ENCODE measurements at regions not wholly inside any gene's neighbourhood (a gene's known extent, or its start where the extent isn't known, plus 50 kb on each side); places are given as distances from the start of the nearest gene placed in this dataset.

DNA sequence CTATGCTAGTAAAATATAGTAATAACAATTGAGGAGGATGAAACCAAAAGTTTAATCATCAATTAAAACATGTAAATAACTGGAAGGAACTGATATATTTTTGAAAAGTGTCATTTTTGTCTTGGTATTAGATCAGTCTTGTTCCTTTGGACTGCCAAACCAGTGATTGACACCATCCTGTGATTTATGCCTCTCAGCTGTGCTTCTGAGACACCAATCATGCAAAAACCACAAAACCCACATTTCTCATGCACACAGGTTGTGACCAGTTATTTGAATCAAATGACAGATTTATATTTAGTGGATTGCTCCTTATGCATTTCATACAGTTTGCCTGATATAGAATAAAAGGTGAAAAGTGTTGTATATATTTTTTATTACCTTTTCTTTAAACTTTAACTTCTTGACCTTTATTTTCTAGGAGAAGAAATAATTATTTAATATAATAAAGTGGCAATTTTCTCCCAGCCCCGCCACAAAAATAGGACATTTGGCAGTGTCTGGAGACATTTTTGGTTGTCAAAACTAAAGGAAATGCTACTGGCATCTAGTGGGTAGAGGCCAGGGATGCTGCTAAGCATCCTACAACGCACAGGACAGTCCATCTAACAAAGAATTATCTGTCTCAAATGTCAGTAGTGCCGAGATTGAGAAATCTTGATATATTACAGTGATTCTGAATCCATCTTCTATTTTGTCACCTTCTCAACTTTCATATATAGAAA lies 383.6 kb downstream of the BCKDHB start (continued):
- TF ChIP-seq, protein P1, sequence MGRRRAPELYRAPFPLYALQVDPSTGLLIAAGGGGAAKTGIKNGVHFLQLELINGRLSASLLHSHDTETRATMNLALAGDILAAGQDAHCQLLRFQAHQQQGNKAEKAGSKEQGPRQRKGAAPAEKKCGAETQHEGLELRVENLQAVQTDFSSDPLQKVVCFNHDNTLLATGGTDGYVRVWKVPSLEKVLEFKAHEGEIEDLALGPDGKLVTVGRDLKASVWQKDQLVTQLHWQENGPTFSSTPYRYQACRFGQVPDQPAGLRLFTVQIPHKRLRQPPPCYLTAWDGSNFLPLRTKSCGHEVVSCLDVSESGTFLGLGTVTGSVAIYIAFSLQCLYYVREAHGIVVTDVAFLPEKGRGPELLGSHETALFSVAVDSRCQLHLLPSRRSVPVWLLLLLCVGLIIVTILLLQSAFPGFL (CRISPR knock-in tag; IDR thresholded peaks at IDR 0.05; ENCODE audit: borderline replicate concordance) = no peak
- TF ChIP-seq, protein P2, sequence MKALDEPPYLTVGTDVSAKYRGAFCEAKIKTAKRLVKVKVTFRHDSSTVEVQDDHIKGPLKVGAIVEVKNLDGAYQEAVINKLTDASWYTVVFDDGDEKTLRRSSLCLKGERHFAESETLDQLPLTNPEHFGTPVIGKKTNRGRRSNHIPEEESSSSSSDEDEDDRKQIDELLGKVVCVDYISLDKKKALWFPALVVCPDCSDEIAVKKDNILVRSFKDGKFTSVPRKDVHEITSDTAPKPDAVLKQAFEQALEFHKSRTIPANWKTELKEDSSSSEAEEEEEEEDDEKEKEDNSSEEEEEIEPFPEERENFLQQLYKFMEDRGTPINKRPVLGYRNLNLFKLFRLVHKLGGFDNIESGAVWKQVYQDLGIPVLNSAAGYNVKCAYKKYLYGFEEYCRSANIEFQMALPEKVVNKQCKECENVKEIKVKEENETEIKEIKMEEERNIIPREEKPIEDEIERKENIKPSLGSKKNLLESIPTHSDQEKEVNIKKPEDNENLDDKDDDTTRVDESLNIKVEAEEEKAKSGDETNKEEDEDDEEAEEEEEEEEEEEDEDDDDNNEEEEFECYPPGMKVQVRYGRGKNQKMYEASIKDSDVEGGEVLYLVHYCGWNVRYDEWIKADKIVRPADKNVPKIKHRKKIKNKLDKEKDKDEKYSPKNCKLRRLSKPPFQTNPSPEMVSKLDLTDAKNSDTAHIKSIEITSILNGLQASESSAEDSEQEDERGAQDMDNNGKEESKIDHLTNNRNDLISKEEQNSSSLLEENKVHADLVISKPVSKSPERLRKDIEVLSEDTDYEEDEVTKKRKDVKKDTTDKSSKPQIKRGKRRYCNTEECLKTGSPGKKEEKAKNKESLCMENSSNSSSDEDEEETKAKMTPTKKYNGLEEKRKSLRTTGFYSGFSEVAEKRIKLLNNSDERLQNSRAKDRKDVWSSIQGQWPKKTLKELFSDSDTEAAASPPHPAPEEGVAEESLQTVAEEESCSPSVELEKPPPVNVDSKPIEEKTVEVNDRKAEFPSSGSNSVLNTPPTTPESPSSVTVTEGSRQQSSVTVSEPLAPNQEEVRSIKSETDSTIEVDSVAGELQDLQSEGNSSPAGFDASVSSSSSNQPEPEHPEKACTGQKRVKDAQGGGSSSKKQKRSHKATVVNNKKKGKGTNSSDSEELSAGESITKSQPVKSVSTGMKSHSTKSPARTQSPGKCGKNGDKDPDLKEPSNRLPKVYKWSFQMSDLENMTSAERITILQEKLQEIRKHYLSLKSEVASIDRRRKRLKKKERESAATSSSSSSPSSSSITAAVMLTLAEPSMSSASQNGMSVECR (CRISPR knock-in tag; IDR thresholded peaks at IDR 0.05; ENCODE audit: borderline replicate concordance) = no peak
- TF ChIP-seq OVOL2 (CRISPR knock-in tag; IDR thresholded peaks at IDR 0.05; ENCODE audit: borderline replicate concordance) = no peak
- TF ChIP-seq NFYB (CRISPR knock-in tag; conservative IDR thresholded peaks at IDR 0.05; ENCODE audit: low read depth) = no peak
- TF ChIP-seq CBFB (CRISPR knock-in tag; IDR thresholded peaks at IDR 0.05; ENCODE audit: low read depth) = no peak
- TF ChIP-seq, protein P3, sequence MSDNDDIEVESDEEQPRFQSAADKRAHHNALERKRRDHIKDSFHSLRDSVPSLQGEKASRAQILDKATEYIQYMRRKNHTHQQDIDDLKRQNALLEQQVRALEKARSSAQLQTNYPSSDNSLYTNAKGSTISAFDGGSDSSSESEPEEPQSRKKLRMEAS (CRISPR knock-in tag; IDR thresholded peaks at IDR 0.05) = no peak
- TF ChIP-seq, protein P4, sequence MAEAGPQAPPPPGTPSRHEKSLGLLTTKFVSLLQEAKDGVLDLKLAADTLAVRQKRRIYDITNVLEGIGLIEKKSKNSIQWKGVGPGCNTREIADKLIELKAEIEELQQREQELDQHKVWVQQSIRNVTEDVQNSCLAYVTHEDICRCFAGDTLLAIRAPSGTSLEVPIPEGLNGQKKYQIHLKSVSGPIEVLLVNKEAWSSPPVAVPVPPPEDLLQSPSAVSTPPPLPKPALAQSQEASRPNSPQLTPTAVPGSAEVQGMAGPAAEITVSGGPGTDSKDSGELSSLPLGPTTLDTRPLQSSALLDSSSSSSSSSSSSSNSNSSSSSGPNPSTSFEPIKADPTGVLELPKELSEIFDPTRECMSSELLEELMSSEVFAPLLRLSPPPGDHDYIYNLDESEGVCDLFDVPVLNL (CRISPR knock-in tag; IDR thresholded peaks at IDR 0.05; ENCODE audit: borderline replicate concordance, low read depth) = no peak

DNA sequence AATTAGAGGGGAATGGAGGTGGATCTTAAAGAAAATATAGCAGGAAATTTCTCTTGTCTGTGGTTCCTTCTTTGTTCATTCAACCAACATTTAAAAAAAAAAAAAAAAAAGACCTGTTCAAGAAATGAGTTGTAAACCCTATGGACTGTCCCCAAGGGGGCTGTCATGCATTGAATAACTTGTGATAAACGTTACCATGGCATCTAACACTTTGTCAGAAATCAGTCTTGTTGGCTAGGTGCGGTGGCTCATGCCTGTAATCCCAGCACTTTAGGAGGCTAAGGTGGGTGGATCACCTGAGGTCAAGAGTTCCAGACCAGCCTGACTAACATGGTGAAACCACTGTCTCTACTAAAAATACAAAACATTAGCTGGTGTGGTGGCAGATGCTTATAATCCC lies 381.7 kb downstream of the BCKDHB start:
- Mint-ChIP-seq H3K27me3 (ENCODE audit: low read depth) (no peaks in the 10 kb centered on the region), H3K9me3 (peaks cover 8% of the 10 kb centered on the region), H3K4me3 (no peak overlapping the region), H3K27ac (no peak overlapping the region), H3K4me1 (peaks cover 18% of the 10 kb centered on the region), H3K36me3 (peaks cover 2% of the 10 kb centered on the region; the same call in 1 of the 2 replicates)
- ChIA-PET POLR2A (no interaction called here), CTCF (no interaction called here)
- DNase-seq (ENCODE audit: low spot score) (no peak), ATAC-seq (no peak)
- TF ChIP-seq ZNF423 (CRISPR knock-in tag; IDR thresholded peaks at IDR 0.05) = no peak
- TF ChIP-seq, protein P1 (CRISPR knock-in tag; IDR thresholded peaks at IDR 0.05; ENCODE audit: borderline replicate concordance) = no peak
- no peak for TF ChIP-seq ESRRA (CRISPR knock-in tag; IDR thresholded peaks at IDR 0.05; ENCODE audit: borderline replicate concordance)
- TF ChIP-seq, protein P5, sequence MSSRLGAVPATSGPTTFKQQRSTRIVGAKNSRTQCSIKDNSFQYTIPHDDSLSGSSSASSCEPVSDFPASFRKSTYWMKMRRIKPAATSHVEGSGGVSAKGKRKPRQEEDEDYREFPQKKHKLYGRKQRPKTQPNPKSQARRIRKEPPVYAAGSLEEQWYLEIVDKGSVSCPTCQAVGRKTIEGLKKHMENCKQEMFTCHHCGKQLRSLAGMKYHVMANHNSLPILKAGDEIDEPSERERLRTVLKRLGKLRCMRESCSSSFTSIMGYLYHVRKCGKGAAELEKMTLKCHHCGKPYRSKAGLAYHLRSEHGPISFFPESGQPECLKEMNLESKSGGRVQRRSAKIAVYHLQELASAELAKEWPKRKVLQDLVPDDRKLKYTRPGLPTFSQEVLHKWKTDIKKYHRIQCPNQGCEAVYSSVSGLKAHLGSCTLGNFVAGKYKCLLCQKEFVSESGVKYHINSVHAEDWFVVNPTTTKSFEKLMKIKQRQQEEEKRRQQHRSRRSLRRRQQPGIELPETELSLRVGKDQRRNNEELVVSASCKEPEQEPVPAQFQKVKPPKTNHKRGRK (CRISPR knock-in tag; IDR thresholded peaks at IDR 0.05; ENCODE audit: borderline replicate concordance) = no peak
- TF ChIP-seq, protein P6, sequence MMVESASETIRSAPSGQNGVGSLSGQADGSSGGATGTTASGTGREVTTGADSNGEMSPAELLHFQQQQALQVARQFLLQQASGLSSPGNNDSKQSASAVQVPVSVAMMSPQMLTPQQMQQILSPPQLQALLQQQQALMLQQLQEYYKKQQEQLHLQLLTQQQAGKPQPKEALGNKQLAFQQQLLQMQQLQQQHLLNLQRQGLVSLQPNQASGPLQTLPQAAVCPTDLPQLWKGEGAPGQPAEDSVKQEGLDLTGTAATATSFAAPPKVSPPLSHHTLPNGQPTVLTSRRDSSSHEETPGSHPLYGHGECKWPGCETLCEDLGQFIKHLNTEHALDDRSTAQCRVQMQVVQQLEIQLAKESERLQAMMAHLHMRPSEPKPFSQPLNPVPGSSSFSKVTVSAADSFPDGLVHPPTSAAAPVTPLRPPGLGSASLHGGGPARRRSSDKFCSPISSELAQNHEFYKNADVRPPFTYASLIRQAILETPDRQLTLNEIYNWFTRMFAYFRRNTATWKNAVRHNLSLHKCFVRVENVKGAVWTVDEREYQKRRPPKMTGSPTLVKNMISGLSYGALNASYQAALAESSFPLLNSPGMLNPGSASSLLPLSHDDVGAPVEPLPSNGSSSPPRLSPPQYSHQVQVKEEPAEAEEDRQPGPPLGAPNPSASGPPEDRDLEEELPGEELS (CRISPR knock-in tag; IDR thresholded peaks at IDR 0.05) = no peak
- no peak for TF ChIP-seq ZNF416 (CRISPR knock-in tag; IDR thresholded peaks at IDR 0.05)
- TF ChIP-seq, protein P7, sequence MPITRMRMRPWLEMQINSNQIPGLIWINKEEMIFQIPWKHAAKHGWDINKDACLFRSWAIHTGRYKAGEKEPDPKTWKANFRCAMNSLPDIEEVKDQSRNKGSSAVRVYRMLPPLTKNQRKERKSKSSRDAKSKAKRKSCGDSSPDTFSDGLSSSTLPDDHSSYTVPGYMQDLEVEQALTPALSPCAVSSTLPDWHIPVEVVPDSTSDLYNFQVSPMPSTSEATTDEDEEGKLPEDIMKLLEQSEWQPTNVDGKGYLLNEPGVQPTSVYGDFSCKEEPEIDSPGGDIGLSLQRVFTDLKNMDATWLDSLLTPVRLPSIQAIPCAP (CRISPR knock-in tag; IDR thresholded peaks at IDR 0.05) = no peak
- TF ChIP-seq, protein P8, sequence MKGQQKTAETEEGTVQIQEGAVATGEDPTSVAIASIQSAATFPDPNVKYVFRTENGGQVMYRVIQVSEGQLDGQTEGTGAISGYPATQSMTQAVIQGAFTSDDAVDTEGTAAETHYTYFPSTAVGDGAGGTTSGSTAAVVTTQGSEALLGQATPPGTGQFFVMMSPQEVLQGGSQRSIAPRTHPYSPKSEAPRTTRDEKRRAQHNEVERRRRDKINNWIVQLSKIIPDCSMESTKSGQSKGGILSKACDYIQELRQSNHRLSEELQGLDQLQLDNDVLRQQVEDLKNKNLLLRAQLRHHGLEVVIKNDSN (CRISPR knock-in tag; IDR thresholded peaks at IDR 0.05) = no peak
- TF ChIP-seq, protein P9, sequence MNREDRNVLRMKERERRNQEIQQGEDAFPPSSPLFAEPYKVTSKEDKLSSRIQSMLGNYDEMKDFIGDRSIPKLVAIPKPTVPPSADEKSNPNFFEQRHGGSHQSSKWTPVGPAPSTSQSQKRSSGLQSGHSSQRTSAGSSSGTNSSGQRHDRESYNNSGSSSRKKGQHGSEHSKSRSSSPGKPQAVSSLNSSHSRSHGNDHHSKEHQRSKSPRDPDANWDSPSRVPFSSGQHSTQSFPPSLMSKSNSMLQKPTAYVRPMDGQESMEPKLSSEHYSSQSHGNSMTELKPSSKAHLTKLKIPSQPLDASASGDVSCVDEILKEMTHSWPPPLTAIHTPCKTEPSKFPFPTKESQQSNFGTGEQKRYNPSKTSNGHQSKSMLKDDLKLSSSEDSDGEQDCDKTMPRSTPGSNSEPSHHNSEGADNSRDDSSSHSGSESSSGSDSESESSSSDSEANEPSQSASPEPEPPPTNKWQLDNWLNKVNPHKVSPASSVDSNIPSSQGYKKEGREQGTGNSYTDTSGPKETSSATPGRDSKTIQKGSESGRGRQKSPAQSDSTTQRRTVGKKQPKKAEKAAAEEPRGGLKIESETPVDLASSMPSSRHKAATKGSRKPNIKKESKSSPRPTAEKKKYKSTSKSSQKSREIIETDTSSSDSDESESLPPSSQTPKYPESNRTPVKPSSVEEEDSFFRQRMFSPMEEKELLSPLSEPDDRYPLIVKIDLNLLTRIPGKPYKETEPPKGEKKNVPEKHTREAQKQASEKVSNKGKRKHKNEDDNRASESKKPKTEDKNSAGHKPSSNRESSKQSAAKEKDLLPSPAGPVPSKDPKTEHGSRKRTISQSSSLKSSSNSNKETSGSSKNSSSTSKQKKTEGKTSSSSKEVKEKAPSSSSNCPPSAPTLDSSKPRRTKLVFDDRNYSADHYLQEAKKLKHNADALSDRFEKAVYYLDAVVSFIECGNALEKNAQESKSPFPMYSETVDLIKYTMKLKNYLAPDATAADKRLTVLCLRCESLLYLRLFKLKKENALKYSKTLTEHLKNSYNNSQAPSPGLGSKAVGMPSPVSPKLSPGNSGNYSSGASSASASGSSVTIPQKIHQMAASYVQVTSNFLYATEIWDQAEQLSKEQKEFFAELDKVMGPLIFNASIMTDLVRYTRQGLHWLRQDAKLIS (CRISPR knock-in tag; IDR thresholded peaks at IDR 0.05; ENCODE audit: borderline replicate concordance) = no peak

Measured in WTC11 (cell line).